NCI-H526 (cell line): ENCODE measurements at regions not wholly inside any gene's neighbourhood (a gene's known extent, or its start where the extent isn't known, plus 50 kb on each side); places are given as distances from the start of the nearest gene placed in this dataset.
"Not testable (repeated sequence)": the region's sequence is repeated elsewhere in the genome, so short reads cannot be mapped to it uniquely, and the experiment has no call there.

ENCODE experiments used
- DNase-seq, 2 experiments: peaks; one replicate each; lab custom pipeline; 2025; lab: John Stamatoyannopoulos, UW

- no peak for DNase-seq
Measured at GRCh38 chr2:78145395-78145996, 623.3 kb upstream of the LRRTM4 start.

- no peak for DNase-seq
Measured at GRCh38 chr2:78145997-78146722, 624.0 kb upstream of the LRRTM4 start.

- DNase-seq, result no peak
Measured at GRCh38 chr2:78147466-78147865, 625.3 kb upstream of the LRRTM4 start.

- no peak for DNase-seq
Measured at GRCh38 chr2:78154586-78154985, 632.4 kb upstream of the LRRTM4 start.

- no peak for DNase-seq
Measured at GRCh38 chr2:78162202-78162601, 640.0 kb upstream of the LRRTM4 start.

GRCh38 chr2:78172157-78172556 lies 650.0 kb upstream of the LRRTM4 start:
- DNase-seq, result not testable (repeated sequence)

GRCh38 chr2:78175645-78176044 lies 653.5 kb upstream of the LRRTM4 start:
- no peak for DNase-seq

- DNase-seq, result no peak
Measured at GRCh38 chr2:78201064-78201575, 678.9 kb upstream of the LRRTM4 start.

GRCh38 chr2:78202366-78202765 lies 680.2 kb upstream of the LRRTM4 start:
- DNase-seq, result no peak

GRCh38 chr2:78202986-78203670 lies 681.0 kb upstream of the LRRTM4 start:
- no peak for DNase-seq

GRCh38 chr2:78218066-78218465 lies 695.9 kb upstream of the LRRTM4 start:
- DNase-seq, result no peak

GRCh38 chr2:78237704-78238103 lies 715.5 kb upstream of the LRRTM4 start:
- no peak for DNase-seq

GRCh38 chr2:78245394-78246135 lies 723.4 kb upstream of the LRRTM4 start:
- no peak for DNase-seq

- DNase-seq, result no peak
Measured at GRCh38 chr2:78251708-78252107, 729.5 kb upstream of the LRRTM4 start.

GRCh38 chr2:78260861-78261260 lies 738.7 kb upstream of the LRRTM4 start:
- DNase-seq, result no peak

GRCh38 chr2:78261454-78261853 lies 739.3 kb upstream of the LRRTM4 start:
- no peak for DNase-seq

GRCh38 chr2:78262089-78262488 lies 739.9 kb upstream of the LRRTM4 start:
- not testable (repeated sequence) for DNase-seq

- no peak for DNase-seq
Measured at GRCh38 chr2:78262713-78263375, 740.7 kb upstream of the LRRTM4 start.

GRCh38 chr2:78263571-78263970 lies 741.4 kb upstream of the LRRTM4 start:
- no peak for DNase-seq

- no peak for DNase-seq
Measured at GRCh38 chr2:78264130-78264529, 742.0 kb upstream of the LRRTM4 start.

GRCh38 chr2:78281164-78281563 lies 744.3 kb upstream of the REG3G start:
- no peak for DNase-seq
